Umbilical cord (tissue), 1 donor: ENCODE measurements at regions not wholly inside any gene's neighbourhood (a gene's known extent, or its start where the extent isn't known, plus 50 kb on each side); places are given as distances from the start of the nearest gene placed in this dataset.
A peak's percentile ranks its signal among the peaks of the same experiment; 100 is the strongest.

Experiments used
- DNase-seq: peaks from one replicate; pipeline ENCODE4 v3.0.0-alpha.2; 2015; ENCODE audit warnings: low spot score

- no peak for DNase-seq
Observed at GRCh38 chr6:51394061-51394460, 575.4 kb downstream of the TFAP2B start.

- DNase-seq = no peak
Observed at GRCh38 chr6:51396583-51396982, 577.9 kb downstream of the TFAP2B start.

- no peak for DNase-seq
Observed at GRCh38 chr6:51398064-51398705, 579.5 kb downstream of the TFAP2B start.

- DNase-seq = no peak
Observed at GRCh38 chr6:51398793-51399192, 580.1 kb downstream of the TFAP2B start.

- DNase-seq = no peak
Observed at GRCh38 chr6:51410453-51410852, 591.8 kb downstream of the TFAP2B start.

- peak; percentile 77 for DNase-seq
Observed at GRCh38 chr6:51411496-51412125, 592.9 kb downstream of the TFAP2B start.

- DNase-seq = no peak
Observed at GRCh38 chr6:51414361-51414760, 595.7 kb downstream of the TFAP2B start.

DNA sequence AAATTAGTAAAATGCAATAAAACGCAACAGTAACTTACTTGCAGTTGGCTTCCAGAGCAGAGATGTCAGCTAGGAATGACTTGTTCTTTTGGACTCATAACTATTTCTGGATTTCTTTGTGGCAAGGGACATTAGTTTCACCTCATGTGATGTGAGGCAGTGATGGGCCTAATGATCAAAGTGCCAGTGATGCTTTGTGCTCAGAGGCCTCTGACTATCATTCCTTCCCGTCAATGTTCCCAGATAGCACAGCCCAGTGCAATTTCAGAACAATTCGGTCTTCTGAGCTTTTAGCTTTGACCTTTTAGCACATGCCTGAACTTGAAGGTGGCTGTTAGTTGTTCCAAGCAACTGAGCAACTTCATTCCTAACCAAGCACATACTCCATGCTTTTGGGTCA is 596.8 kb downstream of the TFAP2B start:
- no peak for DNase-seq

DNA sequence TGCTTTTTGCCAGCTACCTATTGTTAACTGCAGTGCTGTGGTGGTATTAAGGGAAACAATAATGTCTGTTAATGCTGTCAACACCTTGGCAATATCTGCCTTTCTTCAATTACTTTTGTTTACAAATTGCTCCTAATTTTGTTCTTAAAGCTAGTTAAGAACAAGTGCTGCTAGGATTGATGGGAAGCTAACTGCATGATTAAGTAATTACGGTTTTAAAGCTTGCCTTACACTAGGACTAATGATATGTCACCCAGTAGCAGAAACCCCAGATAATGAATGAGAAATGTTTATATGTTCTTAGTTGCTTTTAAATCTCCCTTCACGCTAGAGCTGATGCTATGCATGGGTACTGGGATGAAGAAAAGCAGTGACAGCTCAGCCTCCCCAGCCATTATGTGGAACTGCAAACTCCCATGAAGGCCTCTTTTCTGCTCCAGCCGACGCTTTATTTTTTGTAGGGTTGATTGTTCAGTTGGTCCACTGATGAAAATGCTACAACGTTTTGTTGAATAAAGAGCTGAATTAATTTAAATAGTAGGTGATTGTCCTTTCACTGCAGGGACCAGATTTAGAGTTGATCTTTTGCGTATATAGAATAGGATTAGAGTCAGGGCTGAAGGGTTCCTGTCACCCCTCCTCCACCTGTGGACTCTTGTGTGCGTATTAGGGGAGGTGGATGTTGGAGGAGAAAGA is 610.5 kb downstream of the TFAP2B start:
- no peak for DNase-seq

DNA sequence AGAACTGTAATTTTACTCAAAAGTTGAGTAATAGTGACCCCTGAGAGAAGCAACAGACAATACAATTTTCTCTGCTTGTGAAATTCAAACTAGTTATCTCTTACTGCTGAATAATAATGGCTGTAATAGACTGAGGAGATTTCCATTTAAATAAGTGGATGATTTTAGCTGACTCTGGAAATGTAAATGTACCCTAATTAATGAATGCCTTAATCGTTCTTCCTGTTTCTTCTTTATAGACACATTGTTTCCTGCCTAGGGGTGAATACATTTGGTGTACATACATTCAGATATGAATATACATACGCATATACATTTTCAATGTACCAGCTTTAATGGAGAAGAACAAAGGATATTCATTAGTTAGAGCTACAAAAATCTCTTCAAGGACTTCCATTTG is 611.9 kb downstream of the TFAP2B start:
- DNase-seq = no peak

GRCh38 chr6:51432481-51432880 is 613.8 kb downstream of the TFAP2B start:
- DNase-seq = no peak

GRCh38 chr6:51450248-51450957 is 631.7 kb downstream of the TFAP2B start:
- DNase-seq = no peak

- no peak for DNase-seq
Observed at GRCh38 chr6:51450958-51451357, 632.3 kb downstream of the TFAP2B start.

DNA sequence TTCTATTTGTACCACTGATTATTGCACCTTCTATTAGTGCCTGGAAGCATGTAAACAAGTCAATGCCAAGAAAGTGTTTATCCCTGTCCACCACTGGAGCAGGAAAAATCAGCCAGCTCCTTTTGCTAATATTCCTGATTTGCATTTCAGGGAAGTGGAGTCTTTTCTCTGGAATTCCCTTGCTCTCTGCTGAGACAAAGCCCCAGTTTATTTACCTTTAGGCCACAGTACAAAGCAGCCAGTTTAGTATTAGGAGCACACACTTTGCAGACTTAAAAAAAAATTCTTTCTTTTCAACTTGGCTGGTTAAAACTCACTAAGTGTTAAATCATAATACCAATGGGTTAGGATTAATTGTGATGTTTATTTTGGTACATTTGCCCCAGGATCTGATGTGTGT is 631.1 kb downstream of the PKHD1 start:
- DNase-seq = no peak

DNA sequence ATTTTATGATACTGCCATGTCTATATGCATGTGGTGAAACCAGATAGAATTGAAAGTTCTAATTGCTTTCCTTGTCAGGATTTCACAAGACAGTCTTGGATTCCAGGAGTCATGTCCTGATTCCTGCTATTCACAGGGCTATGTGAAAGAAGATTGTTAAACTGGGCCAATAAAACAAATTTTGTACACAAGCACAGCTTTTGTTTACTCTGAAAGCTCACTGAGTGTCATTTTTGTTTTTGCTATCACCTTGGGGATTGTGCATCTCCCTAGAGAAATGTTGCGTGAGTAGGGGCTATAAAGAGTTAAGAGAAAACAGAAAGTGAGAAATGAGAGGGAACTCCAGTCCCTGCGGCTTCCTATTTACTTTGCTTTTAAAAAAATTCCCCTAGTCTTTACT is 627.5 kb downstream of the PKHD1 start:
- DNase-seq = no peak

DNA sequence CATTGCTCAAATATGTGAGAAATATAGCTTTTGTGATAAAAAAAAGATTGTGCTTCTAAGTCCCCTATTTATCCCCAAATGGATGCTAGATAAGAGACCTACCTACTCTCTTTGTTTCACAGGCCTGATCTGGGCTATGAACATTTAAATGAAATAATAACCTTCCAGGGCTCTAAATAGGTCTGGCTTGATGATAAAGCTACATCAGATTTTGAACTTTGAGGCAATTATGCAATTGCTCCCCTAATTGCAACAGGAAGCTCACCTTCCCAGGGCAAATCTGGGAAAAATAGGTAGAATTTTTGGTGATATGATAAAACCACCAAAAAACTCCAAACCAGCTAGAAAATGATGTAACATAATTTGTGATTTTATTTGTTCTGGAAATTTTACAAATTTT is 624.5 kb downstream of the PKHD1 start:
- DNase-seq = no peak

DNA sequence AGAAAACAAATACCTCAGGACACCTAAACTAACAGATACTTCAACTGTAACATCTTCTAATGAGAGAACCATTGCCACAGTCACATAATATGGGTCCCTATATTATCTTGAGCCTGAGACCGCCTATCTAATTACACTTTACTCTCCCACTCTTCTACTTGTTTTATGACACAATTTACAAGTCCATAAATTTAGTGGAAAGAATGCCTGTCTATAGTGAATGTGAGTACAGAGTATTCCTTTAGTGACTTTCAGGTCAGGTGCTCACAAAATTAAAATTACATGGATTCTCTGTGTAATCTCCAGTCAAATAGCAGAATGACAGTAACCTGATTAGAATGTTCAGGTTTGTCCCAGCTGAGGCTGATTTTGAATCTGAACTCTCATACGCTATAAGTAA is 624.1 kb downstream of the PKHD1 start:
- no peak for DNase-seq

GRCh38 chr6:51464956-51465355 is 622.5 kb downstream of the PKHD1 start:
- no peak for DNase-seq

DNA sequence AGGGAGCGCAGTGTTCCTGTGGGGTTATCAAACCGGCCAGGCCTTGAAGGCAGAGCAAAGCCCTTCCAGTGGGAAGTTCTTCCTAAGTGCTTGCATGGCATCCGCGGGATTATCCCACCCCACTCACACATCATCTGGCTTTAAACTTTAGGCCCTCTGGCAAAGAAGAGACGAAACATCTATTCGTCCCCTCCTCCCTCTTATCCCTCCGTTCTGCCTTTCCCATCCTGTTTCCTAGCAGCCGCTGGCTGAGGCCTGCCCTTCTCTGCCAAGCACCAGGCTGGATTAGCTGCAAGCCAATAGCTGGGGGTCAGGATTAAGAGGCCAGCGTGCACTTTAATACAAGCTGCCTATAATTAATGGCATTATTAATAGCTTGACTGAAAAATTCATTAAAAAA is 621.0 kb downstream of the PKHD1 start:
- peak; percentile 8 for DNase-seq

- no peak for DNase-seq
Observed at GRCh38 chr6:51467231-51467952, 620.0 kb downstream of the PKHD1 start.

- no peak for DNase-seq
Observed at GRCh38 chr6:51468704-51469103, 618.7 kb downstream of the PKHD1 start.
